Left ventricle myocardium inferior (tissue), 1 donor: ENCODE measurements at regions not wholly inside any gene's neighbourhood (a gene's known extent, or its start where the extent isn't known, plus 50 kb on each side); places are given as distances from the start of the nearest gene placed in this dataset.

Experiments
- DNase-seq: peaks from one replicate; pipeline ENCODE4 v3.0.0-alpha.2; 2020
- H3K27ac ChIP-seq: fragments of 200-600 bp; replicated peaks from 2 replicates; pipeline ENCODE4 v1.8.0; 2021
- H3K27me3 ChIP-seq: fragments of 200-600 bp; 2 replicates; pipeline ENCODE4 v1.8.0; 2021; ENCODE audit warnings: low read depth
- H3K36me3 ChIP-seq: fragments of 200-600 bp; 2 replicates; pipeline ENCODE4 v1.8.0; 2021
- H3K4me1 ChIP-seq: fragments of 200-600 bp; 2 replicates; pipeline ENCODE4 v1.8.0; 2021
- H3K4me3 ChIP-seq: fragments of 200-600 bp; 2 replicates; pipeline ENCODE4 v1.8.0; 2021; ENCODE audit warnings: mild to moderate bottlenecking, moderate library complexity
- H3K9me3 ChIP-seq: fragments of 200-600 bp; replicated peaks from 2 replicates; pipeline ENCODE4 v1.8.0; 2021
- intact Hi-C: fragments of 100-400 bp; cut with micrococcal nuclease; formaldehyde crosslinking; loops from one replicate; pipeline ENCODE4 v1.11.0; 2022
- TF ChIP-seq, protein P1 (sequence below): fragments of 200-600 bp; IDR thresholded peaks from 2 replicates; pipeline ENCODE4 v1.8.0; 2021; ENCODE audit warnings: antibody characterized with exemption, mild to moderate bottlenecking, borderline replicate concordance
- donor health status: DM: no; HTN: yes; CAD: no; lungs with severe emphysema.

GRCh38 chr18:43877616-43878321 is 600.5 kb upstream of the SYT4 start:
- Histone ChIP-seq H3K27ac (no peak overlapping the region), H3K4me3 (no peak overlapping the region), H3K9me3 (no peaks in the 10 kb centered on the region), H3K27me3 (no peaks in the 10 kb centered on the region), H3K36me3 (no peaks in the 10 kb centered on the region), H3K4me1 (peaks cover 6% of the 10 kb centered on the region)
- intact Hi-C loops, result no loop called here
- TF ChIP-seq, protein P1, sequence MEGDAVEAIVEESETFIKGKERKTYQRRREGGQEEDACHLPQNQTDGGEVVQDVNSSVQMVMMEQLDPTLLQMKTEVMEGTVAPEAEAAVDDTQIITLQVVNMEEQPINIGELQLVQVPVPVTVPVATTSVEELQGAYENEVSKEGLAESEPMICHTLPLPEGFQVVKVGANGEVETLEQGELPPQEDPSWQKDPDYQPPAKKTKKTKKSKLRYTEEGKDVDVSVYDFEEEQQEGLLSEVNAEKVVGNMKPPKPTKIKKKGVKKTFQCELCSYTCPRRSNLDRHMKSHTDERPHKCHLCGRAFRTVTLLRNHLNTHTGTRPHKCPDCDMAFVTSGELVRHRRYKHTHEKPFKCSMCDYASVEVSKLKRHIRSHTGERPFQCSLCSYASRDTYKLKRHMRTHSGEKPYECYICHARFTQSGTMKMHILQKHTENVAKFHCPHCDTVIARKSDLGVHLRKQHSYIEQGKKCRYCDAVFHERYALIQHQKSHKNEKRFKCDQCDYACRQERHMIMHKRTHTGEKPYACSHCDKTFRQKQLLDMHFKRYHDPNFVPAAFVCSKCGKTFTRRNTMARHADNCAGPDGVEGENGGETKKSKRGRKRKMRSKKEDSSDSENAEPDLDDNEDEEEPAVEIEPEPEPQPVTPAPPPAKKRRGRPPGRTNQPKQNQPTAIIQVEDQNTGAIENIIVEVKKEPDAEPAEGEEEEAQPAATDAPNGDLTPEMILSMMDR, result no peak
- no peak for DNase-seq

DNA sequence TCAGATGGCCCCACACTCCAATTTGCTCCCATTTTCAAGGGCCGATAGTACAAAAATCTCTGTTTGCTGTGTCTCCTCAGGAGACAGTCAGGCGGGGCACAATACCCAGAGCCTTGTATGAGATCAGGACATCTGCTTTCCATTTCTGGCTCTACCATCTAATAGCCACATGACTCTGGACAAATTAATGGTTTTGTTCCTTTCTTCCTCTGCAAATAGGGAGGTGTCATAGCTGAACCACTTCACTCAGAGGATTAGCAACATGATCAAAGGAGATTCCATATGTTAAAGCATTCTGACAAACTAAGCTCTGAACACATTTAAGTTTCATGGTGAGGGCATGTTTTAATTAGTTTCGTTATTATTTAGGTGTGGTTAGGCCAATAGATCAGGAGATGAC is 602.1 kb upstream of the SYT4 start:
- Histone ChIP-seq H3K4me3 (no peak overlapping the region), H3K4me1 (peaks cover 12% of the 10 kb centered on the region), H3K36me3 (no peaks in the 10 kb centered on the region), H3K27ac (no peak overlapping the region), H3K27me3 (no peaks in the 10 kb centered on the region), H3K9me3 (no peaks in the 10 kb centered on the region)
- intact Hi-C loops, result no loop called here
- DNase-seq, result no peak
- TF ChIP-seq, protein P1, result no peak

DNA sequence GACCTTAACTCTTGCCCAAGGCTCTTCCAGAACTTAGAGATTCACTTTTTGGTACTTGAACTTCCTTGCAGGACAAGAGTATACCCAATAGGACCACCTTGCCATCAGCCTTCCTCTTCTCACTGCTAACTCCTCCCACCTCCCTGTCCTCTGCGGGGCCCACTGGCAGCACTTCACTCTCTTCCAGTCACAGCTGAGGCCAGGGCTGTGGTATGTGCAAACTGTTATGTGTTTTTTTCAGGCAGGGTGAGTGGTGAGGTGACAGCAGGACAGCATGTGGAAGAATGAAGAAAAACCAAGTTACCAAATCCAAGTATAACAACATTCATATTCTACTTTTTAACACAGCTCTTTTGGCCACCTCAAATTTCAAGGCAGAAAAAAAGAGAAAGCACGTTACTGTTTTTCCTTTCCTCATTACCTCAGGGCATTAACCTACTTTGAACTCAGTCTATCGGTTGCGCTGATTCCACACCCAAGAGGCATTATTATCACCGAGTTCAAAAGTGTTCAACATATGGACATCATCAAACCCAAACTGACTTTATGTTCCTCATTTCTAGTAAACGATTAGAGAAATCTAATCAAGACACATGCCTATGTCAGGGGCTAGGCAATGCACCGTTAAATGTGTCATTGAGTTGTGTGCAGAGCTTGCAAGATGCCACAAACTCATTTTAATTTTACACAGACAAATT is 605.2 kb upstream of the SYT4 start:
- Histone ChIP-seq H3K4me1 (peaks cover 12% of the 10 kb centered on the region), H3K9me3 (no peaks in the 10 kb centered on the region), H3K4me3 (no peak overlapping the region), H3K27me3 (no peaks in the 10 kb centered on the region), H3K27ac (no peak overlapping the region), H3K36me3 (no peaks in the 10 kb centered on the region)
- TF ChIP-seq, protein P1, result no peak
- intact Hi-C loops, result no loop called here
- peak; percentile 24 for DNase-seq

GRCh38 chr18:43883886-43884285 is 606.6 kb upstream of the SYT4 start:
- H3K36me3 ChIP-seq, result no peaks in the 10 kb centered on the region
- H3K4me3 ChIP-seq, result no peak overlapping the region
- no peak overlapping the region for H3K27ac ChIP-seq
- intact Hi-C loops, result no loop called here
- TF ChIP-seq, protein P1, result no peak
- peaks cover 12% of the 10 kb centered on the region for H3K4me1 ChIP-seq
- H3K27me3 ChIP-seq, result no peaks in the 10 kb centered on the region
- DNase-seq, result no peak
- H3K9me3 ChIP-seq, result no peaks in the 10 kb centered on the region

GRCh38 chr18:43886341-43886740 is 609.1 kb upstream of the SYT4 start:
- TF ChIP-seq, protein P1, result no peak
- H3K4me3 ChIP-seq, result no peak overlapping the region

More at GRCh38 chr18:43886341-43886740, 609.1 kb upstream of the SYT4 start:
- no peak overlapping the region for H3K27ac ChIP-seq
- DNase-seq, result no peak
- intact Hi-C loops, result no loop called here
- H3K27me3 ChIP-seq, result no peaks in the 10 kb centered on the region
- no peaks in the 10 kb centered on the region for H3K36me3 ChIP-seq
- H3K4me1 ChIP-seq, result peaks cover 12% of the 10 kb centered on the region
- H3K9me3 ChIP-seq, result no peaks in the 10 kb centered on the region
